Fibroblast of skin of left quadriceps (primary cell): ENCODE measurements at regions not wholly inside any gene's neighbourhood (a gene's known extent, or its start where the extent isn't known, plus 50 kb on each side); places are given as distances from the start of the nearest gene placed in this dataset.

Source experiments
- DNase-seq, 2 experiments: peaks; one replicate each; pipeline ENCODE4 v3.0.0-alpha.2; 2013; ENCODE audit warnings: low read depth in 2 of 2

DNA sequence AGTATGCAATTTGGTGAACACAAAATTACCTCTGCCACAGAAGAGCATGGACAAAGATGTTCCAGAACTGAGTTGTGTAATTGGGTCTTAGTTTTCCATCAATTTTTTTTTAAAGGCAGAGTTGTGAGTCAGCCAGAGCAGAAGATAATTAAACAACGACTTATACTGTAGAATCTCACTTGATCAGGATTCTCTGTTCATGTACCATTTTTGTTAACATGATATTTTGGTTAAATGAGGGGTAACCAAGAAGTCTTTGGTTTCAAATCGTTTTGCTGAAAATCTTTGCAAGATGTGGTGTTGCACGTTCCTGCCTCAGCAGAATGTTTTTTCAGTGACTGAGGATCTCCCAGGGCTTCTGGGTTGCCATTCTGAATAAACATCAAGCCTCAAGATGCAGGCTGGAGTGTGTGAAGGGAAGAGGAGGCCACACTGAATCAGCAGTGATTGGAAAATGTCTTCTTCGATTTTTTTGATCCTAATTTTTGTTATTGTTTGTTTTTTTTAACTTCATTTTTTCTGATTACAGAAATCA lies 232.6 kb upstream of the IRX3 start:
- DNase-seq = no peak

DNA sequence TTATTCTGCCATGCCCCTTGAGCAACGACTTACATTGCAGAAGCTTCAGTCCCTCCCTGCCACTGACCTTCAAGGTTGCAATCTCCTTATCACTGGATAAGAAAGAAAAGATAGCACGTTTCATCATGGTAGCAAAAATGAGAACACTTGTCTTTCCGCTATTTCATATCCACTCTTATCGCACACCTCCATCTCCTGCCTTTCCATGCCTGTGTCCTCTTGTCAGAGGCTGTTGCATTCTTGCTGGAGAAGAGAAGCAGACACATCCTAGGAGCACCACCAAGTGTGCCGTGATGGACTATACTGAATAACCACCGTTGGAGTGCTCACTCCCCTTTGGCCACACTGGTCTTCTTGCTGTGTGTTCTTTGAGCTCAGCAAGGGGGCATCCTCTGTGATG lies 230.6 kb upstream of the IRX3 start:
- no peak for DNase-seq

DNA sequence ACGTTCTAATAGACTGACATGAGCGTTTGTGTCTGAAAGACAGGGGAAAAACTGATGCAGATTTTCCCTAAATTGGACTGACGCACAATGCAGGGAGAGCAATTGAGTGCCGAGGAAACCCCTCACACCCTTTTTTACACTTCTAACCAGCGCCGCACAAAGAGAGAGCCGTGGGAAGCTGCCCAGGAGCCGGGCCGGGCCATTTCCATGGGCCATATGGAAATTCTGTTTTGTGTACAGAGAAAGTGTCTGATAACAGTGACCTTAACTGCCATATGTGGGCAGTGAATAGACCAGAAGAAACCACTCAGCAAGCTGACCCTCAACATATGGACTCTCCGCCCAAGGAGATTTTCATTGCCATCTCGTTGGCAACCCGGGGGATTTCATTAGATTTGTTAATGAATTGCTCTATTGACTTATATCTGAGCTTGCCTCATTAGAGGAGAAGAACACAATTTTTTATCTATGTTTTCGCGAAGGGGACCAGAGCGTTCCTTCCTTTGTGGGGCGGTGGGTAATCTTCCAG lies 225.9 kb upstream of the IRX3 start:
- no peak for DNase-seq

DNA sequence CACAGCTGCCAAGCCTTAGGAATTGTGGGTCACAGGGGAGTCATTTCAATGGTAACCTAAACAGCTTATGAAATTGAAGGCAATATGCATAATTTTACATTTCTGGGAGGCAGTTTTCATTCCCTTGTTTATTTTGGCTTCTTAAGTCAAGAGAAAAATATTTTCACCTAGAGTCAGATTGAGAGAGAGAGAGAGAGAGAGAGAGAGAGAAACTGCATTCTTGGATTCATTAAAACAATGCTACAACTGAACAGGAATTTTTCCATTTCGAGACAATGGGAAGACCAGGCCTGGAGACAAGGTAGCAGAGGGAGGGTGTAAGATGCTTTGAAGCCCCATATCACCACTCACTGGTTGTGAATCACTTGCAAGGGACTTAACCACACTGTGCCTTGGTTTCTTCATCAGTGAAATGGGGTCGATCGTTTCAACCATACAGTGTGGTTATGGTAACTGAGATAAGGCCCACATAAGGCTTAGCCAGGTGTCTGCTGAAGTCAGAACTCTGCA lies 224.7 kb upstream of the IRX3 start:
- peak; percentile 85 for DNase-seq

DNA sequence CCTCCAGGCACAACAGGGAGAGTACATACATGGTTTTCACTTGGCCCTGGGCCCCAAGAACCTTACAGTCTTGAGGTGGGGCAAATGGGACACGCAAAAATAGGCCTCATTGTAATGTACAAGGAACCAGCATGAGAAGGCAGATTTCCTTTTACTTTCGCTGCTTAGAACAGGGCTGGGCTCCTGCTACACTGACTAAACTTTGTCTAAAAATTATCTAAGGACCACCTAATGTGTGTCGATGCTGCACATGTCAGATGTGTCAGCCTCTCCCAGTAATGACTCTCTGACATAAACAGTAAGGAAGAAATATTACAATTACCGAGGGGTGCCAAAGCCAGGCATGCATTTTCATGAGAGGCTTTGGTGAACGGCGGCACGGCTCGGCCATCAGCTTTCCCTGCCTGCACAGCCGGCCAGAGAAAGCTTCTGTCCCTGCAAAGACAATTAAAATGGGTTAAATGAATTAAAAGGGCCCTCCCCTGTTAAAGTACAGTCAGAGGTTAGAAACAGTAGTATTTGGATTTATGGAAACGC lies 224.2 kb upstream of the IRX3 start:
- no peak for DNase-seq

DNA sequence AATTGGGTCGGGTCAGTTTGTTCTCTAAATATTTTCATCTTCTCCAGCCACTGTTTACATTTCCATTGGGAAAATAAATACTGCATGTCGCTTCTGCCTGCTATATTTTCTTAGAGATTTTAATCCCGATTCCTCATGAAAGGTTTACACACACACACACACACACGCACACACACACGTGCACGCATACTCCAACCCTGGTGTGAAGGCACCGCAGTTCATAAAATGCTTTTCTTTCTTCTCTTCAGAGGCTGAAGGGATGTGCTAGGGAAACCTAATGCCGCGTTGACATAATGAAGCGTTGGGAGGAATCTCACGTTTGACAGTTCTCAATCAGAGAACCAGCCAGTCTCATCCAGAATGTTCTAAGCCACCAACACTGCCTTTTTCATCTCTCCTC lies 222.9 kb upstream of the IRX3 start:
- DNase-seq = no peak

DNA sequence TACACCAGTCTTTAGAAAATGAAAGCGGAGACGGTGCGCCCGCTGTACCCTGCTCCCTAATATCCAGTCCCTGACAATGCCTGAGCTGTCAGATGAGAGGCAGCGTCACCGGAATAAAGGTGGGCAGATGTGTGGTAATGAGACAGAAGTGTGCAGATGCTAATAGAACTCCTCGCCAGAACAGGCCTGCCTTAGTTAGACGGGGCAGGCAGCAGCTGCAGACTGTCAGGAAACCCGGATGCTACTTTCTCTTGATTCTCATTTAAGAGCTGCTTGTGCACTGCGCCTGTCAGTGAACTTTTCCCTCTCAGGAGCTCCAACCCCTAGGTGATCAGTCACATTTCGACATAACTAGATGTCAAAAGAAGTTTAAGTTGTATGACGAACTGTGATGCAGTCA lies 221.8 kb upstream of the IRX3 start:
- no peak for DNase-seq

DNA sequence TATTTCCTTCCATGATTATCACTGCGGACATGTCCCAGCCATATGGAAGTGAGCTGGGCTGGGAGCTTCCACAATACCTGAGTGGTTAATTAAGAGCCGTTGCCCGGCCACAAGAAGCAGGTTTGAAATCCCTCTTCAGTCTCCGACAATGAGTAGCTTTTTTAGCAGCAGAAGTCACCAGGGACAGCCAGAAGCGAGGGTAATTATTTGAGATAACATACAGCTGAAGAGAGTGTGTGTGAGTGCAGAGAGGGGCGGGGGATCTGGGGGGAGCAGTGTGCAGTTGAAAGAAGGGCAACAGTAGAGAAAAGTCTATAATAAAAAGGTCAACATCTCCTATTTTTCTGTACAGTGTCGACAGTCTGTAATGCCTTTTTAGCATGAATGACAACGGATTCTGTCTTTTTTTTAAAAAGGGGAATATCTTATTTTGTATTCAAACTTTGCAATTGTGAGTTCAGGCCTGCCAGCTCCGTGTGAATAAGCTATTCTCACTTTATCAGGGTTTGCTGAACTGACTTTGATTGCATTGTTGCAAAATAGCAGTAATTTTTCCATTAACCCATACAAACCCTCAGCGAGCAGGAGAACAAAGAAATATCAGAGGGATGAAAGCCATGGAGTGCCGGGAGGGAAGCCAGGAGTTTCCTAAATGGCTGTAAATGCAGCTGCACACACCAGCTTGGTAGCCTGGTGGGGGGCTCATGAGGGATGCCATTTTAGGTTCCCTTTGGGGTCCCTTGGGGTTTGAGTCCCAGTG lies 220.3 kb upstream of the IRX3 start:
- DNase-seq = no peak

DNA sequence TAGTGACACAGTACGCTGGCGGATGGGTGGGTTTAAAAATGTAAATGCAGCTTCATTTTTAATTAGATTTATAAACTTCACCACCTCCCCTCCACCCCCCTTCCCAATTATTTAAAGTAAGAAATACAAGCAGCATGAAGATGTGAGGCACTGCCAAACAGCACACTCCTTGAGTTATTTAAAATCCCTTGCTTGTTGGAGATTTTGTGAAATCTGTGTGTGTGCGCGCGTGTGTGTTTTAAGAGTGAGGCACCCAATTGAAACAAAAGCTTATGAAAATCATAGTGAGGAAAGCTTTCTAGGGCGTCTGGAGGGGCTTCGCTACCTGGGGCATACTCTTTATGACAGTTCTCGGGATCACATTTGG lies 219.6 kb upstream of the IRX3 start:
- no peak for DNase-seq

DNA sequence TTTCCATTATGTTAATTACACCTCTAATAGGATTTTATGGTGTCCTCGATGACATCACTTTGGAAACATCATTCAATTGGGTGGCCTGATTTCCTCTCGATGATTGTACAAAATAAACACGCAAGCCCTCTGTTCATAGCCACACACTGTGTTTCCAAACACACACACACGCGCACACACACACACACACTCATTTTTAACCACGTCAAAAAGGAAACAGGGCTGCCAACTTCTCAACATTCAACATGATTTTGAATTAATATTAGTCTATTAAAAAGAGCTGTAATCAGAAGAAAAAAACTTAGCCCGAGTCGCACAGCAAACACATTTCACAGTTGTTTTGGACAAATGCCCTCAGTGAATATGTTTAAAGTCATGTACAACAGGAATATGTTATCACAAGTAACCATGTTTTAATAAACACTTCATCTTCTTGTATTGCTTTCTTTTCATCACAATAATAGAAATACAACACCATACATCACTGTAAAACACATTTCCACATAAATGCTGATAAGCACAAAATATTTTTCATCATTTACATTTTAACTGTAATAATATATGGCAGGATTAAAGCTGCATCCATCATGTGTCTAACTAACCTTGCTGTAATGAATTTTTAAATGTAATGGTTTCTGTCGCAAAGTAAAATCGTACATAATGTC lies 219.1 kb upstream of the IRX3 start:
- no peak for DNase-seq

DNA sequence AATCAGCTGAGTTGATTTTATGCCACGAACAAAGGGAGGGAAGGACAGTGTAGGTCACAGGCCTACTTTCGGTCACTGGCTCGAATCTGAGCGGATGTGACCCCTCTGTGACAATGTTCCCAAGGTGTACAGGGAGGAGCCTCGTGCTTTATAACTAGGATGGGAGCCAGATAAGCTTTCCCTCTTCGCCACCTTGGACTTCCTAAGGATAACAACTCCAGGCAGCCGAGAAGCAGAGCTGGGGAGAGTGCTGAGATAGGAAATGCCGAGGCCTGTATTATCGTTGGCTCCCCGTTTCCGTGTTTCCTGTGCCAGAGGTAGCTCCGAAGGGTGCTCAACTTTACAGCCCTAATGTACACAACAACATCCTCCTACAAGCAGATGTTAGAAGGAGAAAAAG lies 217.8 kb upstream of the IRX3 start:
- DNase-seq = no peak

DNA sequence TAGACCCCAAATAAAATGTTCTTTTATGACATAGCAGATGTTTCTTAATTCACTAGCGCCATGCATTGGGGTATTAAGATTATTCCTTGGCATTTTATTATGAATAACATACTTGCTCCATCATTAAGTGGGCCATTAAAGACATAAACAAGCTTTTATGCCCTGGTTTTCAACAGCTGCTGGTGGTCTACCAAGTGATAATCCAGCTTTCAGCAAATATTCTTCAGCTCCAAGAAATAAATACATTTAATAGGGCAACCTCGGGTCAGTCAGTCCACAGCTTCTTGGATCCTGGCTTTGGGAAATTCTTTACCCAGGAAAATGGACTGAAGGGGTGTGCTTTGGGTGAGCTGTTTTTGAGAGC lies 217.3 kb upstream of the IRX3 start:
- DNase-seq = peak; percentile 28

DNA sequence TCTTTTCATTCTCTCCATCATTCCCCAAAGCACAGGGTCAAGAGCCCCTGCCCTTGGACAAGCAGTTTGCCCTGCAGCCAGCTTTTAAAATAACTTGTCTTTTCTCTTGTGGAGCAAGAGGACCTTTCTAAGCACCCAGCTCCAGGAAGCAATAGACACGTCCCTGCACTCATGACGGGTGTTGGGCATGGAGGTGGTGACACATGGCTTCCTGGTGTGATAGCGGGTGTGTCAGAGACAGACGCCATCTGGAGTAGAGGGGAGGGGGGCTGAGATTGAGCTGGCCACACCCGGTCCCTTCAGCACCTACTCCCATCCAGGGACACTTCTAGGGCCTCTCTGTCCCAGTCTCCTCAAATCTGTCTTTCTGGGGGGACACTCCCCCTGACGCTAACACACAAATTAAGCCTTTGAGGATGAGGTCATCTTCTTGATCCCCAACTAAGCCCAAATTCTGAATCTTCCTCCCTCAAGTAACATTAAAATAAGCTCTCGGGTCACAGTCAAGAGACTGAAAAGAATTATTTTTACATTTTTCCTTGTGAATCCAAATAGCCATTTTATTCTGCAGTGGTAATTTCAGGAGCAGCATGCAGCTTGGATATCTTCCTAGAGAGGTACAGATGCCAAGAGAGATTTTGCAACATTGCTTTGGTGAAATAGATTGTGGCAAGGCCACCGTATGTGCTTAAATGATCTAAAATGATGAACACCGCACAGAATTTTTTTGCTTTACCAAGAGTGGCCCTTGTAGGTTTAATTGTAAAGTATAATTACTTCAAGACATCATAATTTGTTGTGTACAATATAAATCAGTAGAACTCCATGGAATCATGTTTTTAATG lies 216.6 kb upstream of the IRX3 start:
- DNase-seq = peak; percentile 42 to 46

DNA sequence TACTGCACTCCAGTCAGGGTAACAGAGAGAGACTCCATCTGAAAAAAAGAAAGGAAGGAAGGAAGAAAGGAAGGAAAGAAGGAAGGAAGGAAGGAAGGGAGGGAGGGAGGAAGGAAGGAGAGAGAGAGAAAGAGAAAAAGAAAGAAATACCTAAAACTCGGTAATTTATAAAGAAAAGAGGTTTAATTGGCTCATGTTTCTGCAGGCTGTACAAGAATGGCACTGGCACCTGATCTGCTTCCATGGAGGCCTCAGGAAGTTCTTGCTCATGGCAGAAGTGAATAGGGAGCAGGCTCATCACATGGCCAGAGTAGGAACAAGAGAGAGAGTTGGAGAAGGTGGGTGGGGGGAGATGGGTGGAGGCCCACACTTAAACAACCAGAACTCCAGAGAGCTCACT lies 215.2 kb upstream of the IRX3 start:
- no peak for DNase-seq

DNA sequence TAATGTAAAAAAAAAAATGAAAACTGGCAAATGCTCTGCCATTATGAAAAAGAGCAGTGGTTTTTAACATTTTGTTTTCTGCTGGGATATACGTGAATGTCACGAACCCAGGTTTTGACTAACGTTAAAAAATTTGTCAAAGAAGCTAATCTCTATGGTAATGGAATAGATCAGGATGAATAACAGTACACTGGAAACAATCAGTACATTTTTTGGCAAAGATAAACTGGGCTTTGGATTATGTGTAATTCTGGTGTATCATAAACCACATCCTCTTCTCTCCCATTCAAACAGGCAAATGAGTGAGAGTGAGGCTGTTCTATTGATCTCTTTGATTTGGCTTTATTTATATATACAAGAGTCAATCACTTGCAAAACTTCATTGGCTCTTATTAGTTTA lies 207.0 kb upstream of the IRX3 start:
- DNase-seq = no peak

DNA sequence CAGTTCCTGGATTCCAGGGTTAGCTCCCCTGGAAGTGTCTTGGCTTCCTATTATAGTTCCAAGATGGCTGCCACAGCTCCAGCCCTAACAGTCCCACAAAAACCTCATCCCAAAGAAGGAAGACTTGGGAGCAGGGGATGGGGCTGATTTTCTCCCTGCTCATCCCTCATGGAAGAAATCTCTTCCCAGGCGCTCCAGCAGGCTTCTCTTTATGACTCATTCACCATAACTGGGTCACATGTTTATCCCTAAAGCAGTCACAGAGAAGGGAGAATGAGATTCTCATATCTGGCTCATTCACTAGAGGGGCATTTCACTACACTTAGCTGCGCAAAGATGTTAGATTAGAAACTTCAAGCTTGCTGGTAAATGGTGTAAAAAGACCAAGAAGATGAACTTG lies 206.5 kb upstream of the IRX3 start:
- peak; percentile 26 to 34 for DNase-seq

DNA sequence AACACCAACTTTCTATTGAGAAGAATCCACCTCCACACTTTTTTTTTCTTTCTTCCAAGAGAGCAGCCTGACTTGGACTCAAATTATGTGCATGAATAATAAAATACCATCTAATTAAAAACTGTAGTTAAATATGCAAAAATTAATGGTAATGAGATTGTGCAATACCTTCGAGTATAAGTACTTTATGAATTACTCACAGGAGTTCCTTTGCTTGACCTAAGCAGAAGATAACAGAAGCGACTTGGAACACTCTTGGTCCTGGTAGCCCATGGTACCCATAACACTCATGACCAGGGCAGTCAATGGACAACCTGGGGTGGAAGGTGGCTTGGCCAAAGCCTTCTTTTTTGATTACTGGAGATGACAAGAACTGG lies 203.5 kb upstream of the IRX3 start:
- DNase-seq = no peak

DNA sequence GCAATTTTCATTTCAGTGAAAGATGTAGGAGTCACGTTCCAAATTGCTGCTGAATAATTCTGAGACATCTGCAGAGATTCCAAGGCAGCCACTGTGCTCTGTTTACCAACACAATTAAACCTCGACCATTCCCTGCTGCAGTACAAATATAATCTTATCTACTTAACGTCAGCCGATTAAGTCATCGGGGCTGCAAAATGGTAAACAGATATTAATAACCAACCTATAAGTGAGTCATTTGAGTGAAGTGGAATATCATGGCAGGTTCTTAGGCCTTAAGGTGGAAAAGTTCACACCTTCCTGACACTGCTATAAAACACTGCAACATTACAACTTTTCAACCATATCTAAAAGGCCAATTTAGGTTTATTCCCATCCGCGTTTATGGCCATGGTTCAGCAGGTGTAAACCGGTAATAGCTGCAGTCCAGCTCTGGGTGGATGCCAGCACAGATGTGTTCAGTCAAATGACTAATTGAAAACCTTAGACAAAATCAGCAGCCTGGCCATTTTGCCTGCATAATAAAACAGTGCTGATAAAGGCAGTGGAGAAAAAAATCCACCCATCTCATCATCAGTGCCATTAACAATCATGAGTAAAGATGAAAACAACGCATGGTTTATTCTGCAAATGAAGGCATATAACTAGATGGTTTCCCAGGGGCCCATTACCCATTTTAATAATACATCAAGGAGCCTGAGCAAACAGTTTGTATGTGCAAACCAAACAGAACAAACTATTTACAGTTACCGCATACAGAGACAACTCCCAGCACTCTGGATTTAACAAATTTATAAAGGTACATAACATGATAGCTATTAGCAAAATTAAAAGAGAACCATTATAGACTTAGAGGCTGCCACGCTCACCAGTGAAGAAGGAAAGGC lies 202.9 kb upstream of the IRX3 start:
- no peak for DNase-seq

DNA sequence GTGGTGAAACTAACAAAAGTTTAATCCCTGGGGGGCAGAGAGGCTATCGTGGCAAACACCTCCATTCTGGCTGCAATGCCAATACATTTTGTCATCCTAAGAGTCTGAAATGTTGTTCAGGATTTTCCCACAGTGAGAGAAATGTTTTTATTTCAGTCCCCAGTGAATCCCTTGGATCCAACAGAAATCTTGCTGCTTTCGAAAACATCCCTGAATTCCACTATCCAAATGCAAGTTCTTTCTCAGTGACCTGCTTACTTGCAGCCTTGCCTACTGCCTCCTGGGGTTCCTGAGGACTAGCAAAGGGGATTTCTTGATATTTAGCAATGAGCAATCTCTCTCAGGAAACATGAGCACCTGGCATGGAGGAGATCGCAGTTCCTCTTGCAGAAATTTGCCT lies 202.1 kb upstream of the IRX3 start:
- DNase-seq = no peak

DNA sequence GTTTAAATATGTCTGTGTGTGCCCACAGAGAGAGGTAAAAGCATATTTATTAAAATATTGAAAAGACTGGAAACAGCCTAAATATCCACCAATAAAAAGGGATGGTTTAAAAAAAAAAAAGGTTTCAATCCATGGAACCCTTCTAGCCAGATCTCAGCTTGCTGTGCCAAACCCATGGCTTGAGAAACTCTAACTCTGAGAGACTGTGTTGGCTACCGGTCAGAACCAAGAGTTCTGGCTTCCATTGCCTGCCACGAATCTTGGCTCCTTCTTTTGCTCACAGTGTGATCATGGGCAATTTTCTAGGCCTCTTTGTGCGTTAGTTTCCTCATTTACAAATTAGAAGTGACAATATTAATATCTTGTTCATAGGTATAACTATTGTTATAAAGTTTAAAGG lies 201.3 kb upstream of the IRX3 start:
- no peak for DNase-seq

DNA sequence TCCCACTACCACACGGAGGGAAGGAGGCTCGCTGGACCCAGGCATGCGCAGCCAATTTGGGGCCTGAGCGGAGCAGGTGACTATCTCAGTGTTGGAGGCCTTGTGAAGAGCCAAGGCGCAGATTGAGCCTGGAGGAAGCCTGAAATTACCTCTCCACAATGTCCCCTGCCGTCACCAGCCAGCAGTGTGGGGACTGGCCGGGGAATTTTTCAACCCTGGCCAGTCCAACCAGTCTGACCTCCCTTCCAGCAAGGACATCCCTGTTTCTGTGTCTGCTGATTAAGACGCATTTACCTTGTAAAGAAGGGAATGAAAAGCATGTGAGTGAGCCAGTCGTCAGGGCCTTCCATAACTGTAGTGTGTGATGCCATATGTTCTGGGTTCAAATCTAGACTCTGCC lies 198.1 kb upstream of the IRX3 start:
- no peak for DNase-seq
